ENCODE measurements at regions not wholly inside any gene's neighbourhood (a gene's known extent, or its start where the extent isn't known, plus 50 kb on each side); places are given as distances from the start of the nearest gene placed in this dataset.

GRCh38 chr1:114270718-114271117, 117.0 kb upstream of the SYT6 start:
- no peak for TF ChIP-seq ZFX (IDR thresholded peaks at IDR 0.05; ENCODE audit: borderline replicate concordance)
- no peak for TF ChIP-seq CTCF (IDR thresholded peaks at IDR 0.05)
- no peak overlapping the region for H3K27ac ChIP-seq

- TF ChIP-seq ZFX (IDR thresholded peaks at IDR 0.05; ENCODE audit: borderline replicate concordance) (no peak), CTCF (IDR thresholded peaks at IDR 0.05) (no peak)
- H3K27ac ChIP-seq: no peak overlapping the region
These were observed 116.6 kb upstream of the SYT6 start for GRCh38 chr1:114270282-114270681.

GRCh38 chr1:114269539-114269938, 115.9 kb upstream of the SYT6 start:
- H3K27ac ChIP-seq: no peak overlapping the region
- TF ChIP-seq ZFX (IDR thresholded peaks at IDR 0.05; ENCODE audit: borderline replicate concordance) (no peak), CTCF (IDR thresholded peaks at IDR 0.05) (no peak)

GRCh38 chr1:114263343-114263742, 109.7 kb upstream of the SYT6 start:
- H3K27ac ChIP-seq: no peak overlapping the region
- no peak for TF ChIP-seq CTCF (IDR thresholded peaks at IDR 0.05)
- TF ChIP-seq ZFX (IDR thresholded peaks at IDR 0.05; ENCODE audit: borderline replicate concordance): no peak

GRCh38 chr1:114262337-114262736, 108.7 kb upstream of the SYT6 start:
- TF ChIP-seq CTCF (IDR thresholded peaks at IDR 0.05): no peak
- no peak for TF ChIP-seq ZFX (IDR thresholded peaks at IDR 0.05; ENCODE audit: borderline replicate concordance)
- no peak overlapping the region for H3K27ac ChIP-seq

GRCh38 chr1:114260805-114261484, 107.3 kb upstream of the SYT6 start:
- no peak overlapping the region for H3K27ac ChIP-seq
- no peak for TF ChIP-seq ZFX (IDR thresholded peaks at IDR 0.05; ENCODE audit: borderline replicate concordance)
- no peak for TF ChIP-seq CTCF (IDR thresholded peaks at IDR 0.05)

- no peak for TF ChIP-seq CTCF (IDR thresholded peaks at IDR 0.05)
- H3K27ac ChIP-seq: no peak overlapping the region
These were observed 106.0 kb upstream of the SYT6 start for GRCh38 chr1:114259511-114260160.

Measured in 22Rv1 (cell line).